Esophagus muscularis mucosa (tissue), 4 donors: ENCODE measurements at regions not wholly inside any gene's neighbourhood (a gene's known extent, or its start where the extent isn't known, plus 50 kb on each side); places are given as distances from the start of the nearest gene placed in this dataset.

Experiments used
- EP300 ChIP-seq: sonication (generic); formaldehyde crosslinking; IDR thresholded peaks from one replicate; pipeline ENCODE4 v1.6.1; 2017; ENCODE audit warnings: antibody characterized with exemption
- POLR2A ChIP-seq: fragments of 450-650 bp; IDR thresholded peaks from one replicate; pipeline ENCODE4 v1.6.1; 2017; ENCODE audit warnings: antibody characterized with exemption, moderate library complexity, mild to moderate bottlenecking, low read depth
- POLR2AphosphoS5 ChIP-seq, 2 donors: sonication (generic); formaldehyde crosslinking; IDR thresholded peaks; one replicate each; pipeline ENCODE4 v1.6.1; 2017; ENCODE audit warnings: antibody characterized with exemption in 2 of 2
- TF ChIP-seq, protein P1 (sequence below), 3 experiments: fragments of 200-600 bp in 2 of 3; fragments of 450-650 bp in 1 of 3; sonication (generic) in 2 of 3; IDR thresholded peaks; one replicate each; pipeline ENCODE4 v1.5.1; 2017 to 2019; ENCODE audit warnings: antibody characterized with exemption in 3 of 3, mild to moderate bottlenecking in 2 of 3, moderate library complexity in 1 of 3

DNA sequence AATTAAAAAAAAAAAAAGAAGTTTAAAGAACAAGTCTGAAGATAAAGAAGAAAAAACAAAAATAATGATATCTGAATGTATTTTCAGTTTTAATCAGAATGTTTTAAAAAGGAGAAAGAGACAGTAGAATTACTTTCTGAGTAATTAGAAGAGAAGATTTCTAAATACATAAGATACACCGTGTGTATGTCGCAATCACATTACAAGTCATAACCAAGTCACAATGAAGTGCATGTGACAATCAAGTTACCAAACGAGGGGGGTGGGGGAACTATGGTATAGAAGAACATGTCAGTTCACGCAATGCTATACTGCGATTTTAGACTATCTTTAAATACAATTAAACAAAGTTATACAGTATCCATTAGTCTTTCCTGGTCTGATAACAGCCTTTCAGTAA lies 1464.1 kb upstream of the FLRT2 start:
- TF ChIP-seq, protein P1, sequence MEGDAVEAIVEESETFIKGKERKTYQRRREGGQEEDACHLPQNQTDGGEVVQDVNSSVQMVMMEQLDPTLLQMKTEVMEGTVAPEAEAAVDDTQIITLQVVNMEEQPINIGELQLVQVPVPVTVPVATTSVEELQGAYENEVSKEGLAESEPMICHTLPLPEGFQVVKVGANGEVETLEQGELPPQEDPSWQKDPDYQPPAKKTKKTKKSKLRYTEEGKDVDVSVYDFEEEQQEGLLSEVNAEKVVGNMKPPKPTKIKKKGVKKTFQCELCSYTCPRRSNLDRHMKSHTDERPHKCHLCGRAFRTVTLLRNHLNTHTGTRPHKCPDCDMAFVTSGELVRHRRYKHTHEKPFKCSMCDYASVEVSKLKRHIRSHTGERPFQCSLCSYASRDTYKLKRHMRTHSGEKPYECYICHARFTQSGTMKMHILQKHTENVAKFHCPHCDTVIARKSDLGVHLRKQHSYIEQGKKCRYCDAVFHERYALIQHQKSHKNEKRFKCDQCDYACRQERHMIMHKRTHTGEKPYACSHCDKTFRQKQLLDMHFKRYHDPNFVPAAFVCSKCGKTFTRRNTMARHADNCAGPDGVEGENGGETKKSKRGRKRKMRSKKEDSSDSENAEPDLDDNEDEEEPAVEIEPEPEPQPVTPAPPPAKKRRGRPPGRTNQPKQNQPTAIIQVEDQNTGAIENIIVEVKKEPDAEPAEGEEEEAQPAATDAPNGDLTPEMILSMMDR (IDR thresholded peaks at IDR 0.05) = no peak
- TF ChIP-seq POLR2A = no peak
- no peak for TF ChIP-seq POLR2AphosphoS5 (IDR thresholded peaks at IDR 0.05)
- no peak for TF ChIP-seq EP300
